GM21576 (cell line): ENCODE measurements at regions not wholly inside any gene's neighbourhood (a gene's known extent, or its start where the extent isn't known, plus 50 kb on each side); places are given as distances from the start of the nearest gene placed in this dataset.
"Not testable (repeated sequence)": the region's sequence is repeated elsewhere in the genome, so short reads cannot be mapped to it uniquely, and the experiment has no call there.

Experiments
- ATAC-seq: cut with Tn5 transposase; IDR thresholded peaks from one replicate; pipeline ENCODE4 v1.9.1; 2021; ENCODE audit warnings: mild to moderate bottlenecking, moderate library complexity; ENCODE audit not compliant: unreplicated experiment

DNA sequence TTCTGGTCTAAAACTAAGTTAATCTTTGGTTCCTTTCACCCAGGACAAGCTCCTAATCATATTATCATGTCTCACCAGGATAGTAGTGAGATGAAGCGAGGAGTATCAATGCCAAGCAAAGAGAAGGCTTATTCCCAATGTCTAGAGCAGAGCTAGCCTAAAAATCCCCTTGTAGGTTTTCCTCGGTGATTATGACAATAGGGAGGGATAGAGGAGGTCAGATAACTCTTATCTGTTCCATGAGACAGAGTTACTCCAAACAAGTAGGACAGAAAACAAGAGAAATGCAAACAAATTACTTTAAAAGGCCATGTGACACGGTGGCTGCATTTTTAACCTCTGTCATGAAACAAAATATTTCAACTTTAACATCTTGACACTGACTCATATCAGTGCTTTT is 623.1 kb downstream of the ADCYAP1 start:
- no peak for ATAC-seq

DNA sequence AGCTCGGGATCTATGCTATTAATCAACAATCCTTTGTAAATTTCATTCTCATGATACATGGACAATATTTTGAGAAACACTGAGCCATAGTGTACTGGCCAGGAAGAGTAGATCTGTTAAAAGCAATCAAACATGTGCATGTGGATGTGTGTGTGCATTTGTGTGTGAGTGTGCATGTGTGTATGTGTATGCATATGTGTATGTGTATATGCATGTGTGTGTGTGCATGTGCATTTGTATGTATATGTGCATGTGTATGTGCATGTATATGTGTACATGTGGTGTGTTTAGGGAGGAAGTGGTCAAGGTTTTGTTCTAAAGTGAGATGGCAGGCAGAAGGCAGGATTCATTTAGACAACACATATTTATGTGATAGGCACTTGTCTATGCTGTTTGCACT is 623.8 kb downstream of the ADCYAP1 start:
- no peak for ATAC-seq

DNA sequence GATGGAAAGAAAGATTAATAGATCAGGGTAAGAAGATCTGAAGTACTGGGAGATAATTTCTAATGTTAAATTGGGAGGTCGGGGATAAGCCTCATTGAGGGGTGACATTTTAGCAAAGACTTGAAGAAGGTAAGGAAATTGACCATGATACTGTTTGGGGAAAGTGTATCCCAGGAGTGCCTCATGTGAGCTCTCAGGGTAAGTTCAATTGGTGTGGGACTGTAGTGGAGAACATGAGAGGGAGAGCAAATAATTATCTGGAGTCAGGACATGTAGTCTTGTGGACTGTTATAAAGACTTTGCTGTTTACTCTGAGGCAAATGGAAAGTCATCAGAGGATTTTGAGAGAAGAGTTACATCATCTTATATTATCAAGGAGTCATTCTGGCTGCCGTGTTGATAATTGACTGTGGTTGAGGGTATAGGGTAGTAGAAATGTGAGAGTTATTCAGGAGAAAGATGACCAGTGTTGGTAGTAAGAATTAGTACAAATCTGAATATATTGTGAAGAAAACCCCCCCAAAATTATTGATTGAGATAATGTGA is 624.4 kb downstream of the ADCYAP1 start:
- ATAC-seq, result no peak

DNA sequence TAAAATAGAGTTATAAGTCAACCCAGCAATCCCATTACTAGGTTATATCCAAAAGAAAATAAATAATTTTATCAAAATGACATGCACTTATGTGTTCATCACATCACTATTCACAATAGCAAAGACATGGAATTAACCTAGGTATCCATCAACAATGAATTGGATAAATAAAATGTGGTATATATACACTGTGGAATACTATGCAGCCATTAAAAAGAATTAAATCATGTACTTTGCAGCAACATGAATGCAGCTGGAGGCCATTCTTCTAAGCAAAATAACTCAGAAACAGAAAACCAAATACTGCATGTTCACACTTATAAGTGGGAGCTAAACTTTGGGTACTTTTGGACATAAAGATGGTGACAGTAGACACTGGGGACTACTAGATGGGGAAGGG is 626.0 kb downstream of the ADCYAP1 start:
- no peak for ATAC-seq

DNA sequence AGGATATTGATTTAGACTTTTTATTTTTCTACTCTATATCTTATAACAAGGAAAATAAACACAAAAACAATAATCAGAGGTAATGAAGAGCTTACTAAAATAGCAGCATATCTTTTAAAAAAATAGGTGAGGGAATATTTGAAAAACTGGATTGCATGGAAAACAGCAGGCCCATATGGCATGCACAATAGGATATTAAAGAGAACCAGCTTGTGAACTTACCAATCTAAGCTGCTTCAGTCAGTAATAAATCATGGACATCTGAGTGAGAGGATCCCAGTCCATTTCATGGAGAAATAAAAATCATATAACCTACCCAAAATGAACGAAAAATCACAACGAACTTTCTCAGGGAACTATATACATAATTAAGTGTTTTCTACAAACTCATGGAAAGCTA is 634.6 kb downstream of the ADCYAP1 start:
- no peak for ATAC-seq

DNA sequence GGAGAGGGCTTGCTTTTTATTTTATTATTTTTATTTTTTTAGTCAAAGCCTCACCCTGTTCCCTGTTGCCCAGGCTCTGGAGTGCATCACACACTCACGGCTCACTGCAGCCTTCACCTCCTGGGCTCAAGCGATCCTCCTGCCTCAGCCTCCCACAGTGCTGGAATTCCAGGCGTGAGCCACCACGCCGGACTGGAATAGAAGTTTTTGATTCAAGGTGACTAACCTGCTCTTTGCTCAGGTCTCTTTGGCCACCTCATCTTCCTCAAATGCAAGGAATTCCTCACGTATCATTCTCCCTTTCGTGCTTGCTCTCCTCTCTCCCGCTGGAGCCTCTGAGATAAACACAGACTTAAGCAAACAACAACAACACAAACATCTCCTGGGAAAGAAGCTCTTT is 636.8 kb downstream of the ADCYAP1 start:
- no peak for ATAC-seq

DNA sequence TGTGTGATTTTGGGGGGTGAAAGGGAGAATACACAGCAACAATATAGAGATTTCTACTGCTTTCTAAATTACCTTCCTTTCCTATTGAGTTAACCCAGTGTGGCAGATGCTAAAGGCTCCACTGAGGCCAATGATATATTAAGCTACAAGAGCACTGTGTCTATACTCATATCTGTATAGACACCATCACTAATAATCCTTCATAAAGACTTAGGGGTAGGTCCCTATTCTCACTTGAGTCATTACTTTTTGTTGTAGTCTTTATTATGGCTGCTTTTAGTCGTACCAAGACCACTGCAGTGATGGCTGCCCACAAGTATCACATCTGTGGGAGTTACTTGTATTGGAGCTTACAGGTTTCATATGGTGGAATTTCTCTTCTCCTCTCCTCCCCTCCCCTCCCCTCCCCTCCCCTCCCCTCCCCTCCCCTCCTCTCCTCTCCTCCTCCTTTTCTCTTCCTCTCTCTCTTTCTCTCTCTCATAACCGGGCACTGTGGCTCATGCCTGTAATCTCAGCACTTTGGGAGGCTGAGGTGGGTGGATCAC is 637.6 kb downstream of the ADCYAP1 start:
- ATAC-seq, result no peak

DNA sequence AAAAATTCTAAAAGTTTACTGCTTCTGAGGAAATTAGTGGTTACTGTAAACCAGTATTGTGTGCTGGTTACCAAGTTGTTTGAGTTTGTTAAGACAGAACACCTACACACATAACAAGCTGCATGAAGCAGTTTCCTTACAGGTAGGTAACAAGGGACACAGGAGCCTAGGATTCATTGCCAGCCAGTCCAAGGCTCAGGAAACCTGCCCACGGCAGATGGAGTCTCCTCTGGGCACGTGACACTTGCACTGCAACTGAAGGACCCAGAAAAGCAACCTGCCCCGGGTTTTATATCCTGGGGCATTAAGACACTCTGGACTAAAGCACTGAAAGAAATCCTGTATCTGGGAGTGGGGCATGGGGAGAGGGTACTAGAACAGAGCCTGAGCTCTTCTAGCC is 639.3 kb downstream of the ADCYAP1 start:
- ATAC-seq, result no peak

DNA sequence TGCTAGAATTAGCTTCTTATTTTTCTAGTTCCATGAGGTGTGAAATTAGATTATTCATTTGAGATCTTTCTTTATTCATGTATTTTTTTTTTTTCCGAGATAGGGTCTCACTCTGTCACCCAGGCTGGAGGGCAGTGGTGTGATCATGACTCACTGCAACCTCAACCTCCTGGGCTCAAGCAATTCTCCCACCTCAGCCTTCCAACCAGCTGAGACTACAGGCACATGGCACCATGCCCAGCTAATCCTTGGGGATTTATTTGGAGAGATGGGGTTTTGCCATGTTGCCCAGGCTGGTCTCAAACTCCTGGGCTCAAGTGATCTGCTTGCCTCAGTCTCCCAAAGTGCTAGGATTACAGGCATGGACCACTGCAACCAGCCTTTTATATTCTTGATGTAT is 653.0 kb downstream of the ADCYAP1 start:
- not testable (repeated sequence) for ATAC-seq

DNA sequence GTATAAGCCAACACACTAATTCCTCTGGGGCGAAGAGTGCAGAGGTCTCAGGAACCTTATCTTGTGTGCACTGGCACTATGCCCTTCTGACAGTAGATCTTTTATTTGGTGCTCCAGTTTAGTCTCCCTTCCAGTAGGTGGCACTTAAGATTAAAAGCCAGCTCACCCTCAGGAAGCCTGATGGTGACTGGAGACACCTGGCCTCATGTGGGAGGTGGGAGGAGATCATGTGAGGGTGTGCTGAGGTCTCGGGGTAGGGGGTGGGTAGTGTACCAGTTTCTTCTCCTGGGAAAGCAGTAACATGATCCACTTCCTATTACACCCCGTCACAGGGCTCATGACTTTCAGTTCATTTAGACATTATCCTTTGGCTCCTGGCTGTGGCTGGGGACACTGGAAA is 654.9 kb downstream of the ADCYAP1 start:
- ATAC-seq, result no peak

DNA sequence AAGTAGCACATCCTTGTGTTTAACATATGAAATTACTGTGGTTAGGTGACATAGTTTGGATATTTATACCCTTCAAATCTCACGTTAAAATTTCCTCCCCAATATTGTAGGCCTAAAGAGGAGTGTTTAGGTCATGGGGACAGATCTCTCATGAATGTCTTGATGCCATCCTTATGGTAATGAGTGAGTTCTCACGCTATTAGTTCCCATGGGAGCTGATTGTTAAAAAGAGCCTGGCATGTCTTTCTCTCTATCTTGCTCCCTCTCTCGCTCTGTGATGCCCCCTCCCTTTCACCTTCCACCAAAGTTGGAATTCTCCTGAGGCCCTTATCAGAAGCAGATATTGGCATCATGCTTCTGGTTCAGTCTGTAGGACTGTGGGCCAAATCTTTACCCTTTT is 660.1 kb downstream of the ADCYAP1 start:
- ATAC-seq, result no peak

DNA sequence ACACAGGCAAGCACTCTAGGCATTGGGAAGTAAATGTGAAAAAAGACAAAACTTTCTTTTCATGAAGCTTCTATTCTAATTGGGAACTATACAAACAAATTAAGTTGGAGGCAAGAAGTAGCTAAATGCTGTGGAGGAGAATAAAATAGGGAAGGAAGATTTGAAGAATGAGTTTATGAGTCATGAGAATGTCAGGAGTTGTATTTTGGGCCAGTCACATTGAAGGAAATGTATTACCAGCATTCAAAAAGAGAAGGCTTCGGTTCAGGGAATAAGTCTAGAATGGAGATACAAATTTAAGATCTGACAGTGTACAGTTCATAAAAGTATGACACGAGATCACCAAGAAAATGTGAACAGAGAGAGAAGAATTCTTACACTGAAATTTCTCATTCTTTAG is 666.5 kb downstream of the ADCYAP1 start:
- ATAC-seq, result no peak

DNA sequence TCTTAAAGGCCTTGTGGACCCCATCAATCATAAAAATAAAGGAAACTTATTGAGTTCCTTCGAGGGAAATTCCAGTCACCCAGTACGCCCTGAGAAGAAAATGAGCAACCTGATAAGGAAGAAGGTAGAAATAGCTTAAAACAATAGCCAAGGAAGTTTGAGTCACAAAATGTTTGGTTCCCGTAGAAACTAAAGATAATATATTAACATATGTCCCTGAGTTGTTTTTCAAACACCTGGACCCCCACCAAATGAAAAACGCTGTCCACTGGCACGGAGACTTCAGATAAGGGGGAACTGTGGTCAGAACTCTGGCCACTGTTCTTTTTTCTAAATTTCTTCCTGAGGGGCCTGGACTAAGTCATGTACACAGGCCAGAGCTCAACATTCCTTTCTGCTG is 669.1 kb downstream of the ADCYAP1 start:
- ATAC-seq, result no peak

DNA sequence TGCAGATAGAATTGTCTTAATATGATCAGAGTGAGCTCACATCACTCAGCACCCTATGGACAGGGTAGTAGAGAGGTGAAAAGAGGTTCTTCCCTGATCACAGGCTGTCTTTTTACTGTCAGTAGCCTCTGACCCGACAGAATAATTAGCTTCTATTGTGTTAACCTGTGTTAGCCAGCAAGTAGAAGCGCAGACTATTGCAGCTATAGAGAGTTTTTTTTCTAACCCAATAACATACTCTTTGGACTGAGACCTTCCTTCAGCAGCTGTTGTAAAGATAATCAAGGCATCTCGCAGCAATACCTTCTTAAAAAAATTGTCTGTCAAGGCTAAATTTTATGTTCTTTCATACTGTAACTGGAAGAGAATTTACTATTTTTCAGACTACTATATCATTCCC is 670.4 kb downstream of the ADCYAP1 start:
- ATAC-seq, result no peak

DNA sequence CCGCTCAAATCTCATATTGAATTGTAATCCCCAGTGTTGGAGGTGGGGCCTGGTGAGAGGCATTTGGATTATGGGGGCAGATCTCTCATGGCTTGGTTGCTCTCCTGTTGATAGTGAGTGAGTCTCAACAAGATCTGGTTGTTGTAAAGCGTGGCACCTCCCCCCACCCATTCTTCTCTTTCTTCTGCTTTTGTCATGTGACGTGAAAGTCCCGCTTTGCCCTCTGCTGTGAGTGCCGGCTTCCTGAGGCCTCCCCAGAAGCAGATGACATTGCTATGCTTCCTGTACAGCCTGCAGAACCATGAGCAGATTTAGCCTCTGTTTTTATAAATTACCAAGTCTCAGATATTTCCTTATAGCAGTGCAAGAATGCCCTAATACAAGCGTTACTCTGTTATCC is 673.8 kb downstream of the ADCYAP1 start:
- no peak for ATAC-seq

DNA sequence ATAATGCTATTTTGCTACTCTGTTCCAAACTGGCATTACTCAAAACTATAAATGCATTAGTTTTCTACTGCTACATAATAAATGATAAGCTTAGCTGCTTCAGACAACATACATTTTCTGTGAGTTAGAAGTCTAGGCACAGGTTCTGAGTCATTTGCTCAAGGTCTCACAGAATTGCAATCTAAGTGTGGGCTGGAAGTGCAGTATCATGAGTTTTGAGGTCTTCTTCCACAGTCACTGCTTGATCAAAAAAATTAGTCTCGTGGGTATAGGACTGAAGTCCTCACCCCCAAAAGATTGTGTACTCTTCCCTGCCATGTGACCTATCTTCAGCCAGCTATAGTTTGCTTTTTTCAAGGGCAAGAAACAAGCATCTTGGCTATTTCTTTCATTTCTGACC is 676.9 kb downstream of the ADCYAP1 start:
- ATAC-seq, result no peak

DNA sequence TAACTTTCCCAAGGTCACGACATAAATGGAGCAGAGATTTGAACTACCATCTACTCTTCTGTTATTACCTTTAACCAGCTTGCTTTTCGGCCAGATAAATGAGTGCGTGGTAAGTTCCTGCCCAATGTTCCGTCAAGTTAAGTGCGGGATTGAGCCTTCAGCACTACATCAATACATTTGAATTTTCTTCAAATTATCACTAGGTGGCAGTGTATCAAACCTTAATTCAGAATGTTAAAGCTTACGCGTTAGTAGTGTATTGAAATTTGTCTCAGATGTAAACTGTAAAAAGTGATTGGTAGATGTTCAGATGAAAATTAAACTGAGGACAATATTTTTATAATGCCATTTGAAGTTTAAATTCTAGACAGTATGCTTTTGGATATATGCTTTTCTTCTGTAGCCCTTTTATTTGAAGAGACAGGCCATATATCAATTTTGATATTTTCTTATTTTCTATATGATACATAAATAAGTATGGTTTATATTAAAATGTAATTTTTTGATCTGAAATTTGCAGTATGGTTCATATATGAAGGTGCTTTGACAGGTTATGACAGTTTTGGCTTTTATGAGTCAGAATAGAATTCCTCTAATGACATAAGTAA is 681.3 kb downstream of the ADCYAP1 start:
- no peak for ATAC-seq

DNA sequence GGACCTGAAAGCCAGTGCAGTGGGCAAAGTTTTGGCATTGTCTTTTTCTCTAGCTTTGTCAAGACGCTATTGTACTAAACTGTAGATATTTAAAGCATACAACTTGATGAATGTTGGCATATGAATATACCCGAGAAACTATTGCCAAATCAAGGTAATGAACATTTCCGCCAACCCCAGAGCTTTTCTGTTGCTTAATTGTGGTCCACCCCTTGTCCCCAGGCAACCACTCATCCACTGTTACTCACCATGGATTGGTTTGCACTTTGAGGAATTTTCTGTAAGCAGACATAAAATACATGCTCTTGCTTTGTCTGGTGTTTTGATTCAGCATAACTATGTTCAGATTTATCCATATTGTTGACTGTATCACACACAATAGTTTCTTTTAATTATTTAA is 688.4 kb downstream of the ADCYAP1 start:
- ATAC-seq, result no peak

DNA sequence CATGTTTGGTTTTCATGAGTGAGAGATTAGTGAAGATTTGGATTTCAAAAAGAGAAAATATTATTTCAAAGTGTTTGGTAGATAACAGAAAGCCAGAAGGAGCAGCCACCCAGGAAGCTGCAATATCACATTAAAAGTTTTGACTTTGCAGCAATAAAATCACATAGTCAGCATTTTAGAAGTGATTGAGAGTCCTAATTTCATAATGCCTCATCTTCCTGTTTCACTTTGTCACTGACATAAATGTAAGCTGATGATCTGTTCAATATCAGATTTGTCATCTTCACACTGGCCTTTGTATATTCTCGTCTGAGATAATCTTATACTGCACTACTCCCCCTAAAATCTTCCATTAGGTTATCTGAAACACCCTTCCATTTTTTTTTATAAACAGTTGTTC is 690.5 kb downstream of the ADCYAP1 start:
- no peak for ATAC-seq

DNA sequence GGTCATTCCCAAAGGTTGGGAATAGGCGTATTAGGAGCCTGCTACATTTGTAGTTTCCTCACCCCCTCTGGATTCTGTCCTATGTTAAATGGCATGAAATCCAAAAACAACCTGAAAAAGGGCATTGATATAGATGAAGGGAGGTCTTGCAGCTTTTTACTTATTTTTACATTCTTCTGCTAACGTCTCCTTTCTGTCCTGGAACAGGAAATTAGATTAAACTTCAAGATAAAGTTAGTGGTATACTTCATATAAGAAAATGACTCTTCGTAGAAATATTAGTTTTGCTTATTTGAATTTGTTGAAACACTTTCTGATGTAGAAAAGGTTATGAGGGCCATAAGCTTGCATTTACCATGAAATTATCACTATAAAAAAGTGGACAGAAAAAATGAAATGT is 694.5 kb downstream of the ADCYAP1 start:
- ATAC-seq, result no peak

DNA sequence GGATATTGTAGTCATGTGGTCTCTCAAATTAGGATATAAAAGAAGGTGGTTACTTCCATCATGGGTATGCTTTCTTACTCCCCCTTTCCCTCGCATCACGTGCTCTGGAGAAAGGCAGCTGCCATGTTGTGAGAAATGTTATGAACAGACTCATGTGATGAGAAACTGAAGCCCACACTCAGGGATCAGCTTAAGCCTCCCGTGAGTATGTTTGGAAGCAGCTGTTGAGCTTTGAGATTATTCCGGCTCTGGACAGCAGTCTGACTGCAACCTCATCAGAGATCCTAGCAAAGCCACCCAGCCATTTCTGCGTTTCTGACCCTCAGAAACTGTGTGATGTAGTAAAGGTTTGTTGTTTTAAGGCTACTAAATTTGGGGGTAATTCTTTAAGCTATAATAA is 700.1 kb downstream of the ADCYAP1 start:
- no peak for ATAC-seq

DNA sequence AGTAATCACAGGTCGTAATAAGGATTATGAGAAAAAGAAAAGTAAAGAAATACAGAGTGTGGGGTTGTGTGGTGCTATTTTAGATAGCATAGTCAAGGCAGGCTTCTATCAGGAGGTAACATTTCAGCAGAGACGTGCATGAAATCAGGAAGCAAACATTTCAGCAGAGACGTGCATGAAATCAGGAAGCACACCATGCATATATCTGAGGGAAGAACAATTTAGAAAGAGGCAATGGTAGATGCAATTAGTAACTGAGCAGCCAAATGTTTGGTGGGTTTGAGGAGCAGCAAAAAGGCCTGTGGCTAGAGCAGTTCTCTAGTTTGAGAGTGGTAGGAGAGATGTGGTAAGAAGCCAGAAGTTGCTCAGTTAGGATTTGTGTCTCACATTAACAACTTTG is 713.7 kb downstream of the ADCYAP1 start:
- ATAC-seq, result no peak

DNA sequence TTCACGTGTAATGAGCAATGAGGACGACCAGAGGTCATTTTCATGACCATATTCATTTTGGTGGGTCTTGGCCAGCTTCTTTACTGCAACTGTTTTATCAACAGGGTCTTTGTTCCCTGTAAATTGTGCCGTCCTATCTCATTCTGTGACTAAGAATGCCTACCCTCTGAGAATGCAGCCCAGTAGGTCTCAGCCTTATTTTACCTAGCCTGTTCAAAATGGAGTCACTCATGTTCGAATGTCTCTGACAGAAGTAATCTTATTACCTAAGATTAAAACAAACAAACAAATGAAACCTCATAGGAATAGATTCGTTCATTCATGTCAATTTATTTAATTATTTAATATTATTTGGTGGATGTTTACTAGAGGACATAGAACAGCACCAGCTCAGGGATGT is 714.8 kb downstream of the ADCYAP1 start:
- ATAC-seq, result no peak
